SK-N-SH (cell line): ENCODE measurements at regions not wholly inside any gene's neighbourhood (a gene's known extent, or its start where the extent isn't known, plus 50 kb on each side); places are given as distances from the start of the nearest gene placed in this dataset.

ENCODE experiments used
- CTCF ChIA-PET: fragments of 300-600, 350-600 bp; formaldehyde crosslinking; extraction: SDS; loops from one replicate; lab custom pipeline; 2021; lab: Yijun Ruan, JAX
- POLR2A ChIA-PET: fragments of 350-600 bp; sonication (Branson Sonifier 250); formaldehyde crosslinking; extraction: SDS; loops from one replicate; lab custom pipeline; 2020; ENCODE audit warnings: antibody characterized with exemption, inconsistent platforms; lab: Yijun Ruan, JAX
- DNase-seq: peaks from one replicate; pipeline ENCODE4 v3.0.0; 2012
- H2AFZ ChIP-seq: fragments of 200-600 bp; sonication (generic); 2 replicates; pipeline ENCODE4 v1.8.1; 2016; ENCODE audit warnings: antibody characterized with exemption, mild to moderate bottlenecking, low read depth
- H3F3A ChIP-seq: fragments of 200-600 bp; sonication (generic); replicated peaks from 2 replicates; pipeline ENCODE3; 2016; ENCODE audit warnings: antibody characterized with exemption, mild to moderate bottlenecking; ENCODE audit not compliant: insufficient read depth
- H3K27ac ChIP-seq, 2 experiments: fragments of 200-500 bp in 1 of 2; fragments of 200-600 bp in 1 of 2; sonication (Bioruptor generic) in 1 of 2; sonication (generic), shearing (Covaris generic) in 1 of 2; 2 replicates each; pipeline versions ENCODE4 v1.5.1 to v1.6.1; 2014 to 2016; ENCODE audit warnings: low read depth in 2 of 2, inconsistent platforms in 1 of 2, low read length in 1 of 2, mild to moderate bottlenecking in 1 of 2, mixed read lengths in 1 of 2
- H3K27me3 ChIP-seq: fragments of 200-600 bp; sonication (generic), shearing (Covaris generic); 2 replicates; pipeline ENCODE4 v1.6.1; 2016; ENCODE audit warnings: mixed run types; ENCODE audit not compliant: insufficient read depth
- H3K36me3 ChIP-seq, 2 experiments: fragments of 200-500 bp in 1 of 2; fragments of 200-600 bp in 1 of 2; sonication (Bioruptor generic) in 1 of 2; sonication (generic) in 1 of 2; replicated peaks in 1 of 2; 2 replicates each; pipeline versions ENCODE3 to v1.5.1; 2014 to 2016; ENCODE audit warnings: low read length in 1 of 2, mild to moderate bottlenecking in 1 of 2; ENCODE audit not compliant: insufficient read depth in 2 of 2, control insufficient read depth in 1 of 2
- H3K4me1 ChIP-seq, 2 experiments: fragments of 200-500 bp in 1 of 2; fragments of 200-600 bp in 1 of 2; sonication (Bioruptor generic) in 1 of 2; sonication (generic), shearing (Covaris generic) in 1 of 2; 2 replicates each; pipeline versions ENCODE4 v1.5.1 to v1.6.1; 2014 to 2016; ENCODE audit warnings: low read depth in 1 of 2, low read length in 1 of 2, mixed run types in 1 of 2; ENCODE audit not compliant: insufficient read depth in 2 of 2, control insufficient read depth in 1 of 2
- H3K4me2 ChIP-seq: fragments of 200-600 bp; sonication (generic), shearing (Covaris generic); 2 replicates; pipeline ENCODE4 v1.6.1; 2017; ENCODE audit warnings: mixed run types
- H3K4me3 ChIP-seq, 2 experiments: fragments of 200-500 bp in 1 of 2; fragments of 200-600 bp in 1 of 2; sonication (Bioruptor generic) in 1 of 2; sonication (generic), shearing (Covaris generic) in 1 of 2; 2 replicates each; pipeline versions ENCODE4 v1.5.1 to v1.8.1; 2014 to 2016; ENCODE audit warnings: low read depth in 2 of 2, inconsistent platforms in 1 of 2, low read length in 1 of 2, mild to moderate bottlenecking in 1 of 2, mixed read lengths in 1 of 2, moderate library complexity in 1 of 2
- H3K79me2 ChIP-seq: fragments of 200-600 bp; sonication (generic); 2 replicates; pipeline ENCODE4 v1.8.1; 2017; ENCODE audit warnings: mild to moderate bottlenecking; ENCODE audit not compliant: insufficient read depth
- H3K9ac ChIP-seq: fragments of 200-600 bp; sonication (generic); 2 replicates; pipeline ENCODE4 v1.6.1; 2017; ENCODE audit warnings: mixed run types
- H3K9me2 ChIP-seq: fragments of 200-600 bp; sonication (generic); 2 replicates; pipeline ENCODE4 v1.6.1; 2017; ENCODE audit warnings: mixed run types
- H3K9me3 ChIP-seq: fragments of 200-600 bp; sonication (generic); 2 replicates; pipeline ENCODE4 v1.6.1; 2017; ENCODE audit warnings: mixed run types, mild to moderate bottlenecking, moderate library complexity
- H4K20me1 ChIP-seq: fragments of 200-600 bp; sonication (generic); 2 replicates; pipeline ENCODE4 v1.6.1; 2017; ENCODE audit warnings: mild to moderate bottlenecking, mixed run types; ENCODE audit not compliant: insufficient read depth
- EP300 ChIP-seq, 2 experiments: IDR thresholded peaks; 2 replicates each; pipeline versions ENCODE4 v1.4.0 to v1.6.1; 2012; ENCODE audit warnings: borderline replicate concordance in 1 of 2, low read depth in 1 of 2, low read length in 1 of 2
- GABPA ChIP-seq: IDR thresholded peaks from 2 replicates; pipeline ENCODE4 v1.4.0; 2012; ENCODE audit warnings: low read depth, mild to moderate bottlenecking
- GATA2 ChIP-seq: sonication (generic); formaldehyde crosslinking; IDR thresholded peaks from 2 replicates; pipeline ENCODE4 v1.5.0; 2020; ENCODE audit warnings: mild to moderate bottlenecking, missing genetic modification reagents
- JUND ChIP-seq: IDR thresholded peaks from 2 replicates; pipeline ENCODE4 v1.4.0; 2012
- MEF2A ChIP-seq: IDR thresholded peaks from 2 replicates; pipeline ENCODE4 v1.4.0; 2012; ENCODE audit warnings: low read depth, borderline replicate concordance
- RCOR1 ChIP-seq: fragments of 150-350 bp; IDR thresholded peaks from 2 replicates; pipeline ENCODE4 v1.6.1; 2017; ENCODE audit warnings: antibody characterized with exemption, low read length
- TCF12 ChIP-seq: IDR thresholded peaks from 2 replicates; pipeline ENCODE4 v1.4.0; 2012
- TEAD4 ChIP-seq: IDR thresholded peaks from 2 replicates; pipeline ENCODE4 v1.4.0; 2012; ENCODE audit warnings: mild to moderate bottlenecking, borderline replicate concordance; ENCODE audit not compliant: insufficient read depth
- YY1 ChIP-seq: IDR thresholded peaks from 2 replicates; pipeline ENCODE4 v1.4.0; 2012; ENCODE audit warnings: low read depth, mild to moderate bottlenecking
- WGBS: methylation state at CpG from one replicate; pipeline ENCODE4 v1.1.6; 2017; ENCODE audit warnings: low lambda C conversion rate; 5-methylcytosine and 5-hydroxymethylcytosine counted together
- TF ChIP-seq, protein P1 (sequence below): IDR thresholded peaks from 2 replicates; pipeline ENCODE4; 2012
- TF ChIP-seq, protein P2 (sequence below): fragments of 150-350 bp; IDR thresholded peaks from 2 replicates; pipeline ENCODE4 v1.6.1; 2016; ENCODE audit warnings: mild to moderate bottlenecking, low read depth, low read length
- TF ChIP-seq, protein P3 (sequence below): IDR thresholded peaks from 2 replicates; pipeline ENCODE4 v1.4.0; 2012; ENCODE audit warnings: low read depth, borderline replicate concordance
- TF ChIP-seq, protein P4 (sequence below): IDR thresholded peaks from 2 replicates; pipeline ENCODE4 v1.6.1; 2012; ENCODE audit warnings: mild to moderate bottlenecking, low read depth, low read length, moderate library complexity

DNA sequence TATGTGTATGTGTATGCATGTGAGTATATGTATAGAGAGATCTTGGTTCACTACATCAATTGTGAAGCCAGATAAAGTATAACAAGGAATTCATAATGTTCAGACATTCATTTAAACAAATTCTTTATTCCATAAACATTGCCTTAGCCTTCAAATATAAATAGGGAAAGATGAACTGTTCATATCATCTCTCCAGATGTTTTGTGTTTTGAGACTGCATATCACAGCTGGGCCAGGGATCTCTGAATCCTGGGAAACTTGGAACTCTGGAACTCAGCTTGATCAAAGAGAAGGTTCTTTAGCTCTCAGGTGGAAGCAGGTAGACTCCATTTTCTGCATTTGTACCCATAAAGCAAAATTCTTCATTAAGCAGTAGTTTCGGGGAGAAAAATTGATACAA is 272.6 kb upstream of the ETAA1 start:
- TF ChIP-seq GABPA, result no peak
- no peak for TF ChIP-seq TCF12
- TF ChIP-seq, protein P1, sequence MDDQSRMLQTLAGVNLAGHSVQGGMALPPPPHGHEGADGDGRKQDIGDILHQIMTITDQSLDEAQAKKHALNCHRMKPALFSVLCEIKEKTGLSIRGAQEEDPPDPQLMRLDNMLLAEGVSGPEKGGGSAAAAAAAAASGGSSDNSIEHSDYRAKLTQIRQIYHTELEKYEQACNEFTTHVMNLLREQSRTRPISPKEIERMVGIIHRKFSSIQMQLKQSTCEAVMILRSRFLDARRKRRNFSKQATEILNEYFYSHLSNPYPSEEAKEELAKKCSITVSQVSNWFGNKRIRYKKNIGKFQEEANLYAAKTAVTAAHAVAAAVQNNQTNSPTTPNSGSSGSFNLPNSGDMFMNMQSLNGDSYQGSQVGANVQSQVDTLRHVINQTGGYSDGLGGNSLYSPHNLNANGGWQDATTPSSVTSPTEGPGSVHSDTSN, result no peak
- no peak for TF ChIP-seq MEF2A
- no peak for TF ChIP-seq EP300 (IDR thresholded peaks at IDR 0.05; ENCODE audit: borderline replicate concordance in 1 of 2, low read depth in 1 of 2, low read length in 1 of 2)
- TF ChIP-seq, protein P2, sequence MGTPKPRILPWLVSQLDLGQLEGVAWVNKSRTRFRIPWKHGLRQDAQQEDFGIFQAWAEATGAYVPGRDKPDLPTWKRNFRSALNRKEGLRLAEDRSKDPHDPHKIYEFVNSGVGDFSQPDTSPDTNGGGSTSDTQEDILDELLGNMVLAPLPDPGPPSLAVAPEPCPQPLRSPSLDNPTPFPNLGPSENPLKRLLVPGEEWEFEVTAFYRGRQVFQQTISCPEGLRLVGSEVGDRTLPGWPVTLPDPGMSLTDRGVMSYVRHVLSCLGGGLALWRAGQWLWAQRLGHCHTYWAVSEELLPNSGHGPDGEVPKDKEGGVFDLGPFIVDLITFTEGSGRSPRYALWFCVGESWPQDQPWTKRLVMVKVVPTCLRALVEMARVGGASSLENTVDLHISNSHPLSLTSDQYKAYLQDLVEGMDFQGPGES, result no peak
- no peak for TF ChIP-seq GATA2 (CRISPR knock-in tag)
- TF ChIP-seq JUND, result no peak
- TF ChIP-seq, protein P3, sequence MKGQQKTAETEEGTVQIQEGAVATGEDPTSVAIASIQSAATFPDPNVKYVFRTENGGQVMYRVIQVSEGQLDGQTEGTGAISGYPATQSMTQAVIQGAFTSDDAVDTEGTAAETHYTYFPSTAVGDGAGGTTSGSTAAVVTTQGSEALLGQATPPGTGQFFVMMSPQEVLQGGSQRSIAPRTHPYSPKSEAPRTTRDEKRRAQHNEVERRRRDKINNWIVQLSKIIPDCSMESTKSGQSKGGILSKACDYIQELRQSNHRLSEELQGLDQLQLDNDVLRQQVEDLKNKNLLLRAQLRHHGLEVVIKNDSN, result no peak
- TF ChIP-seq, protein P4, sequence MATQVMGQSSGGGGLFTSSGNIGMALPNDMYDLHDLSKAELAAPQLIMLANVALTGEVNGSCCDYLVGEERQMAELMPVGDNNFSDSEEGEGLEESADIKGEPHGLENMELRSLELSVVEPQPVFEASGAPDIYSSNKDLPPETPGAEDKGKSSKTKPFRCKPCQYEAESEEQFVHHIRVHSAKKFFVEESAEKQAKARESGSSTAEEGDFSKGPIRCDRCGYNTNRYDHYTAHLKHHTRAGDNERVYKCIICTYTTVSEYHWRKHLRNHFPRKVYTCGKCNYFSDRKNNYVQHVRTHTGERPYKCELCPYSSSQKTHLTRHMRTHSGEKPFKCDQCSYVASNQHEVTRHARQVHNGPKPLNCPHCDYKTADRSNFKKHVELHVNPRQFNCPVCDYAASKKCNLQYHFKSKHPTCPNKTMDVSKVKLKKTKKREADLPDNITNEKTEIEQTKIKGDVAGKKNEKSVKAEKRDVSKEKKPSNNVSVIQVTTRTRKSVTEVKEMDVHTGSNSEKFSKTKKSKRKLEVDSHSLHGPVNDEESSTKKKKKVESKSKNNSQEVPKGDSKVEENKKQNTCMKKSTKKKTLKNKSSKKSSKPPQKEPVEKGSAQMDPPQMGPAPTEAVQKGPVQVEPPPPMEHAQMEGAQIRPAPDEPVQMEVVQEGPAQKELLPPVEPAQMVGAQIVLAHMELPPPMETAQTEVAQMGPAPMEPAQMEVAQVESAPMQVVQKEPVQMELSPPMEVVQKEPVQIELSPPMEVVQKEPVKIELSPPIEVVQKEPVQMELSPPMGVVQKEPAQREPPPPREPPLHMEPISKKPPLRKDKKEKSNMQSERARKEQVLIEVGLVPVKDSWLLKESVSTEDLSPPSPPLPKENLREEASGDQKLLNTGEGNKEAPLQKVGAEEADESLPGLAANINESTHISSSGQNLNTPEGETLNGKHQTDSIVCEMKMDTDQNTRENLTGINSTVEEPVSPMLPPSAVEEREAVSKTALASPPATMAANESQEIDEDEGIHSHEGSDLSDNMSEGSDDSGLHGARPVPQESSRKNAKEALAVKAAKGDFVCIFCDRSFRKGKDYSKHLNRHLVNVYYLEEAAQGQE, result no peak
- TF ChIP-seq YY1, result no peak
- TF ChIP-seq TEAD4, result no peak
- TF ChIP-seq RCOR1, result no peak
- no peak overlapping the region for H3K9ac ChIP-seq
- no peaks in the 10 kb centered on the region for H3F3A ChIP-seq
- no peak overlapping the region for H2AFZ ChIP-seq
- no peaks in the 10 kb centered on the region for H3K27me3 ChIP-seq
- H3K4me3 ChIP-seq, result no peak overlapping the region
- POLR2A ChIA-PET, result no interaction called here
- CTCF ChIA-PET, result no interaction called here
- H3K9me2 ChIP-seq, result no peaks in the 10 kb centered on the region
- no peak overlapping the region for H3K4me2 ChIP-seq
- no peaks in the 10 kb centered on the region for H4K20me1 ChIP-seq
- no peaks in the 10 kb centered on the region for H3K4me1 ChIP-seq
- DNase-seq, result no peak
- no peak overlapping the region for H3K27ac ChIP-seq
- H3K79me2 ChIP-seq, result no peaks in the 10 kb centered on the region
- 75% methylated on average over 1 of the region's 1 CpG for WGBS
- no peaks in the 10 kb centered on the region for H3K9me3 ChIP-seq
- no peaks in the 10 kb centered on the region for H3K36me3 ChIP-seq
